ENCODE measurements at regions not wholly inside any gene's neighbourhood (a gene's known extent, or its start where the extent isn't known, plus 50 kb on each side); places are given as distances from the start of the nearest gene placed in this dataset.

DNA sequence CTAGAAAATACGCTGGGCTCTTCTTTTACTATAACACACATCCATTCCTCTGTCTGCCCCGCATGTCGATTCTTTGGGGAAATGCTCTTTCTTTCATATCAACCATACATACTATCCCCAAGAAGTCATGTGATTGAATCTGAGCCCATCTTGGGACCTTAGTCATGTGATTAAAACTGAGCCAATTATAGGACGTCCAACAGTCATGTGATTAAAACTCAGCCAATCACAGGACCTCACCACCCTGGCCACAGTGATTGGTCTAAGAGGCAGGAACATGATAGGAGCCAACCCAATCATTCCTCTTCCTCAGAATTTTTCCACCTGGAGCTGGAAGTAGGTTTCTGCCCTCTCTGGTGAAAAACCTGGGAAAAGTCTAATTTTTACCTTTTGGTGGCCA, 78.8 kb downstream of the TMEM114 start:
- TF ChIP-seq POLR2AphosphoS5 (IDR thresholded peaks at IDR 0.05; ENCODE audit: low read depth, low read length) (no peak), REST (IDR thresholded peaks at IDR 0.05; ENCODE audit: insufficient read depth in 1 of 2, low read depth in 2 of 2, low read length in 2 of 2) (no peak), TAF1 (IDR thresholded peaks at IDR 0.05; ENCODE audit: borderline replicate concordance, insufficient read depth, low read length) (no peak), SIN3A (IDR thresholded peaks at IDR 0.05; ENCODE audit: borderline replicate concordance, insufficient read depth, low read length) (no peak), FOXP2 (optimal IDR thresholded peaks at IDR 0.05; ENCODE audit: borderline replicate concordance, extremely low read depth, extremely low read length, insufficient read depth) (no peak)

GRCh38 chr16:8510160-8510559, 80.2 kb downstream of the TMEM114 start:
- TF ChIP-seq TAF1 (IDR thresholded peaks at IDR 0.05; ENCODE audit: borderline replicate concordance, insufficient read depth, low read length): no peak
- no peak for TF ChIP-seq FOXP2 (optimal IDR thresholded peaks at IDR 0.05; ENCODE audit: borderline replicate concordance, extremely low read depth, extremely low read length, insufficient read depth)
- no peak for TF ChIP-seq SIN3A (IDR thresholded peaks at IDR 0.05; ENCODE audit: borderline replicate concordance, insufficient read depth, low read length)
- TF ChIP-seq POLR2AphosphoS5 (IDR thresholded peaks at IDR 0.05; ENCODE audit: low read depth, low read length): no peak

- TF ChIP-seq REST (IDR thresholded peaks at IDR 0.05; ENCODE audit: insufficient read depth in 1 of 2, low read depth in 2 of 2, low read length in 2 of 2): no peak
- no peak for TF ChIP-seq POLR2AphosphoS5 (IDR thresholded peaks at IDR 0.05; ENCODE audit: low read depth, low read length)
- TF ChIP-seq FOXP2 (optimal IDR thresholded peaks at IDR 0.05; ENCODE audit: borderline replicate concordance, extremely low read depth, extremely low read length, insufficient read depth): no peak
- no peak for TF ChIP-seq TAF1 (IDR thresholded peaks at IDR 0.05; ENCODE audit: borderline replicate concordance, insufficient read depth, low read length)
- TF ChIP-seq SIN3A (IDR thresholded peaks at IDR 0.05; ENCODE audit: borderline replicate concordance, insufficient read depth, low read length): no peak
Measured at GRCh38 chr16:8505327-8505991, 84.9 kb downstream of the TMEM114 start.

- TF ChIP-seq SIN3A (IDR thresholded peaks at IDR 0.05; ENCODE audit: borderline replicate concordance, insufficient read depth, low read length): no peak
- TF ChIP-seq POLR2AphosphoS5 (IDR thresholded peaks at IDR 0.05; ENCODE audit: low read depth, low read length): no peak
- no peak for TF ChIP-seq FOXP2 (optimal IDR thresholded peaks at IDR 0.05; ENCODE audit: borderline replicate concordance, extremely low read depth, extremely low read length, insufficient read depth)
- TF ChIP-seq REST (IDR thresholded peaks at IDR 0.05; ENCODE audit: insufficient read depth in 1 of 2, low read depth in 2 of 2, low read length in 2 of 2): no peak
- TF ChIP-seq TAF1 (IDR thresholded peaks at IDR 0.05; ENCODE audit: borderline replicate concordance, insufficient read depth, low read length): no peak
Measured at GRCh38 chr16:8502446-8502845, 87.9 kb downstream of the TMEM114 start.

- TF ChIP-seq SIN3A (IDR thresholded peaks at IDR 0.05; ENCODE audit: borderline replicate concordance, insufficient read depth, low read length): no peak
- TF ChIP-seq REST (IDR thresholded peaks at IDR 0.05; ENCODE audit: insufficient read depth in 1 of 2, low read depth in 2 of 2, low read length in 2 of 2): no peak
- no peak for TF ChIP-seq TAF1 (IDR thresholded peaks at IDR 0.05; ENCODE audit: borderline replicate concordance, insufficient read depth, low read length)
- no peak for TF ChIP-seq FOXP2 (optimal IDR thresholded peaks at IDR 0.05; ENCODE audit: borderline replicate concordance, extremely low read depth, extremely low read length, insufficient read depth)
- TF ChIP-seq POLR2AphosphoS5 (IDR thresholded peaks at IDR 0.05; ENCODE audit: low read depth, low read length): no peak
Measured at GRCh38 chr16:8500351-8500750, 90.0 kb downstream of the TMEM114 start.

Data from PFSK-1 (cell line).